ENCODE measurements at regions not wholly inside any gene's neighbourhood (a gene's known extent, or its start where the extent isn't known, plus 50 kb on each side); places are given as distances from the start of the nearest gene placed in this dataset.

GRCh38 chr18:22773944-22774343 lies 159.2 kb upstream of the RBBP8 start:
- peaks cover 0 to 6% (median 3%) of the 10 kb centered on the region in 7 donors for H3K9me3 Mint-ChIP-seq
- H3K4me1 Mint-ChIP-seq, result peaks cover 8% of the 10 kb centered on the region
- H3K4me3 Mint-ChIP-seq, result no peak overlapping the region
- H3K27ac ChIP-seq (ENCODE audit: low read depth in 1 of 2, low read length in 2 of 2), result no peak overlapping the region
- no peaks in the 10 kb centered on the region for H3K4me1 ChIP-seq (ENCODE audit: control insufficient read depth in 1 of 2, insufficient read depth in 2 of 2, low read length in 2 of 2)
- no peak overlapping the region for H3K9ac ChIP-seq (ENCODE audit: insufficient read depth, low read length, poor library complexity, severe bottlenecking)
- no peaks in the 10 kb centered on the region for H3K36me3 ChIP-seq (replicated peaks in 1 of 2; ENCODE audit: control insufficient read depth in 1 of 2, insufficient read depth in 2 of 2, low read length in 2 of 2)
- no peaks in the 10 kb centered on the region for H4K20me1 ChIP-seq (ENCODE audit: insufficient read depth, low read length)
- no peak overlapping the region for H2AFZ ChIP-seq (ENCODE audit: insufficient read depth, low read depth, low read length, poor library complexity, severe bottlenecking)
- DNase-seq, result no peak
- no peaks in the 10 kb centered on the region for H3K79me2 ChIP-seq (ENCODE audit: insufficient read depth, low read length)
- H3K9me3 ChIP-seq (replicated peaks in 1 of 2; ENCODE audit: control insufficient read depth in 1 of 2, insufficient read depth in 1 of 2, low read length in 2 of 2), result no peaks in the 10 kb centered on the region
- no peaks in the 10 kb centered on the region for H3K36me3 Mint-ChIP-seq
- no peak overlapping the region for H3K4me3 ChIP-seq (replicated peaks in 1 of 3; ENCODE audit: low read depth in 2 of 3, low read length in 3 of 3)
- no CpG with 5 or more reads among the region's 3 CpGs for WGBS (ENCODE audit: insufficient coverage)
- no peaks in the 10 kb centered on the region for H3K27me3 ChIP-seq (ENCODE audit: control insufficient read depth in 2 of 2, insufficient read depth in 2 of 2, low read length in 2 of 2)
- H3K4me2 ChIP-seq (replicated peaks; ENCODE audit: extremely low read depth, low read length, poor library complexity, severe bottlenecking), result no peak overlapping the region
- intact Hi-C loops (cut with micrococcal nuclease), result no loop called here
- peaks cover 0 to 2% (median 0%) of the 10 kb centered on the region in 3 donors for H3K27me3 Mint-ChIP-seq (ENCODE audit: low read depth in 3 of 3)
- no peak for TF ChIP-seq CTCF (IDR thresholded peaks at IDR 0.05)
- H3K27ac Mint-ChIP-seq, result no peak overlapping the region

- Histone ChIP-seq H3K9me3 (replicated peaks in 1 of 2; ENCODE audit: control insufficient read depth in 1 of 2, insufficient read depth in 1 of 2, low read length in 2 of 2) (no peaks in the 10 kb centered on the region), H3K36me3 (replicated peaks in 1 of 2; ENCODE audit: control insufficient read depth in 1 of 2, insufficient read depth in 2 of 2, low read length in 2 of 2) (no peaks in the 10 kb centered on the region), H3K27me3 (ENCODE audit: control insufficient read depth in 2 of 2, insufficient read depth in 2 of 2, low read length in 2 of 2) (no peaks in the 10 kb centered on the region), H3K9ac (ENCODE audit: insufficient read depth, low read length, poor library complexity, severe bottlenecking) (no peak overlapping the region), H3K4me1 (ENCODE audit: control insufficient read depth in 1 of 2, insufficient read depth in 2 of 2, low read length in 2 of 2) (no peaks in the 10 kb centered on the region), H3K27ac (ENCODE audit: low read depth in 1 of 2, low read length in 2 of 2) (no peak overlapping the region), H3K4me2 (replicated peaks; ENCODE audit: extremely low read depth, low read length, poor library complexity, severe bottlenecking) (no peak overlapping the region), H3K79me2 (ENCODE audit: insufficient read depth, low read length) (no peaks in the 10 kb centered on the region), H2AFZ (ENCODE audit: insufficient read depth, low read depth, low read length, poor library complexity, severe bottlenecking) (no peak overlapping the region), H4K20me1 (ENCODE audit: insufficient read depth, low read length) (no peaks in the 10 kb centered on the region), H3K4me3 (replicated peaks in 1 of 3; ENCODE audit: low read depth in 2 of 3, low read length in 3 of 3) (no peak overlapping the region)
- no peak overlapping the region for H3K4me3 Mint-ChIP-seq
- H3K36me3 Mint-ChIP-seq, result no peaks in the 10 kb centered on the region
- 100% methylated on average over 1 of the region's 1 CpG for WGBS (ENCODE audit: insufficient coverage)
- TF ChIP-seq CTCF (IDR thresholded peaks at IDR 0.05), result no peak
- H3K9me3 Mint-ChIP-seq, result peaks cover 0 to 2% (median 0%) of the 10 kb centered on the region in 7 donors
- peaks cover 0 to 4% (median 2%) of the 10 kb centered on the region in 3 donors for H3K27me3 Mint-ChIP-seq (ENCODE audit: low read depth in 3 of 3)
- H3K4me1 Mint-ChIP-seq, result peaks cover 8% of the 10 kb centered on the region
- intact Hi-C loops (cut with micrococcal nuclease), result no loop called here
- no peak for DNase-seq
- H3K27ac Mint-ChIP-seq, result no peak overlapping the region
Measured at GRCh38 chr18:22778996-22779395, 154.1 kb upstream of the RBBP8 start.

Data from CD14-positive monocyte (primary cell).